Inferior parietal cortex (tissue), 1 donor: ENCODE measurements at regions not wholly inside any gene's neighbourhood (a gene's known extent, or its start where the extent isn't known, plus 50 kb on each side); places are given as distances from the start of the nearest gene placed in this dataset.
"Not testable (repeated sequence)": the region's sequence is repeated elsewhere in the genome, so short reads cannot be mapped to it uniquely, and the experiment has no call there.

Experiments
- DNase-seq: peaks from one replicate; pipeline ENCODE4 v3.0.0-alpha.2; 2016; ENCODE audit errors: extremely low spot score

- no peak for DNase-seq
Measured at GRCh38 chr5:125661584-125661983, 761.6 kb upstream of the GRAMD2B start.

DNA sequence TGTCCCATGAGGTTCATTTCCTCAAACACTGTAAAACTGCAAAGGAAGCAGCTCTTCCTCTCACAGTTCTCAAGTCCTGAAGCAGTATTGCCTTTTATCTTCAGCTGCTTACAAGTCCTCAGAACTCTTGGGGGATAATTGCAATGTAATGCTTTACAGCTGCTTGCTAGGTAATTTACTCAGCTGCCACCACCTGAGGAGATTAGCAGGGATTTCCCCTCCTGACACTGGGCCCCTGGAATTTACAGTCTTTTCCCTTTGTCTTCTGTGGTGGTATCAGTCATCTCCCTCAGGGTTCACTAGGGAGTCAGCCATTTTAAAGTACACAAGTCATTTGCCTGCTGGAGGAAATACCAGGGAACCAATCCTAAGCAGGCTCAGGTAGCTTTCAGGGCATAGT, 754.3 kb upstream of the GRAMD2B start:
- DNase-seq, result no peak

GRCh38 chr5:125673359-125673950, 749.8 kb upstream of the GRAMD2B start:
- DNase-seq, result no peak

DNA sequence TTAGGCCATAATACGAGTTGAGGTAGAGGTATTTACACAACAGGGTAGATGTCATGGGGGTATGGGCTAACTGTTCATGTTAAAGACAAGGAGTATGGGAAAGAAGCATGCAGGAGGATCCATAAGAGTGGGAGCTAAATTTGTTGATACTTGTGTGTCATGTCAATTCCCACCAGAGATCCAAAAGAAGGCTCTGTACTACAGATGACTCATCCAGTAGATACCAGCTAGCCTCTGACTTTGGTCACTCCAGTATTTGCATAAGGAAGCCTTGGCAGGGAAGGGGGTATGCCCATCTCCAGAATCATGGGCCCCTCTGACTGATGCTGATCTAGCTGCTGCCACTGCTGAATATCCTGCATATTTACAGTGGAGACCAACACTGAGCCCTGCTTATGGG, 743.7 kb upstream of the GRAMD2B start:
- DNase-seq, result no peak

GRCh38 chr5:125683669-125684068, 739.5 kb upstream of the GRAMD2B start:
- no peak for DNase-seq

DNA sequence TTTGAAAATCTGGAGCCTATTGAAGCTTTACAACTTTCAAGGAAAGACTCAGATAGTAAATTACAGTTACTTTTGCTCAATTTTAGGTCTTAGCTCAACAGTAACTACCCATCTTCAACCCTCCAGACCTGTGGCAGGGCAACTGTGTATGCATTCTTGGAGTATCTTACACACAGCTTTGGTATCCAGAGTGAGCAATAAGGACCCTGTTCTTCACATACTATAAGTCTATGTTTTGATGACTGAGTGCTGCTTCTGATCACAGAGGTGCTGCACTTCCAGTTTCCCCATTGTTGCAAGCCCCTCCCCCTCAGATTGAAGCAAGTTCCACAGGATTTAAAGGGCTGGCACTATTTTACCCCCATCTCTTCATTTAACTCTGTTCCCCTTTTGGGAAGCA, 737.4 kb upstream of the GRAMD2B start:
- no peak for DNase-seq

DNA sequence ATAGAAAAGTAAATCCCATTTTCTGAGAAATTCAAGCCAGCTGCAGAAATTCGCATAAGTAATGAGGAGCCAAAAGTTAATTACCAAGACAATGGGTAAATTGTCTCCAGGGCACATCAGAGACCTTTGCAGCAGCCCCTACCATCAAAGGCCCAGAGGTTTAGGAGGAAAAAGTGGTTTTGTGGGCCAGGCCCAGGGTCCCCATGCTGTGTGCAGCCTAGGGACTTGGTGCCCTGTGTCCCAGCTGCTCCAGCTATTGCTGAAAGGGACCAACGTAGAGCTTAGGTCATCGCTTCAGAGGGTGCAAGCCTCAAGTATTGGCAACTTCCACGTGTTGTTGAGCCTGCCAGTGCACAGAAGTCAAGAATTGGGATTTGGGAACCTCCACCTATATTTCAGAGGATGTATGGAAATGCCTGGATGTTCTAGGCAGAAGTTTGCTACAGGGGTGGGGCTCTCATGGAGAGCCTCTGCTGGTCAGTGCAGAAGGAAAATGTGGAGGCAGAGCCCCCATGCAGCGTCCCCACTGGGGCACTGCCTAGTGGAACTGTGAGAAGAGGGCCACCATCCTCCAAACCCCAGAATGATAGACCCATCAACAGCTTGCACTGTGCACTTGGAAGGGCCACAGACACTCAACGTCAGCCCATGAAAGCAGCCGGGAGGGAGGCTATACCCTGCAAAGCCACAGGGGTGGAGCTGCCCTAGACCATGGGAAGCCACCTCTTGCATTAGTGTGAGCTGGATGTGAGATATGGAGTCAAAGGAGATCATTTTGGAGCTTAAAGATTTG, 731.3 kb upstream of the GRAMD2B start:
- DNase-seq, result not testable (repeated sequence)

GRCh38 chr5:125695996-125696655, 727.1 kb upstream of the GRAMD2B start:
- no peak for DNase-seq

GRCh38 chr5:125696762-125697161, 726.4 kb upstream of the GRAMD2B start:
- DNase-seq, result no peak

GRCh38 chr5:125698420-125698819, 724.8 kb upstream of the GRAMD2B start:
- DNase-seq, result no peak

GRCh38 chr5:125699860-125700259, 723.3 kb upstream of the GRAMD2B start:
- DNase-seq, result no peak

GRCh38 chr5:125700380-125700861, 722.8 kb upstream of the GRAMD2B start:
- no peak for DNase-seq

DNA sequence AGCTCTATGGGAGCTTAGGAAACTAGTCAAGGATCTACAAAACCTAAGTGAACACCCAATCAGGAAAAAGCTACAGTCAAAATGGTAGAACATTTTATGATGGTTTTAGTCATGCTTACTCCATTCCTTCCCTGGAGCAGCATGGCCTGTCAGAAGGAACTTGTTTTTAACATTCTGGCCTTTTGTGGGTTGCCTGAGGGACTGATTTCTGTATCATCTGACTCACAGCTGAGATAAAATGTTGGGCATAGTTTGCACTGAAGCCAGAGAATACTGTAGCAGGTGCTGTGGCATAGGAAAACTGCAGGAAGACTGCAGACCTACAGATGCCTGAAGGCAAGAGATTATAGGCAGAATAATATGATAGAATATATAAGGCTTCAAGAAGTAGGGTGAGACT, 719.6 kb upstream of the GRAMD2B start:
- no peak for DNase-seq

GRCh38 chr5:125704888-125705287, 718.3 kb upstream of the GRAMD2B start:
- DNase-seq, result no peak

DNA sequence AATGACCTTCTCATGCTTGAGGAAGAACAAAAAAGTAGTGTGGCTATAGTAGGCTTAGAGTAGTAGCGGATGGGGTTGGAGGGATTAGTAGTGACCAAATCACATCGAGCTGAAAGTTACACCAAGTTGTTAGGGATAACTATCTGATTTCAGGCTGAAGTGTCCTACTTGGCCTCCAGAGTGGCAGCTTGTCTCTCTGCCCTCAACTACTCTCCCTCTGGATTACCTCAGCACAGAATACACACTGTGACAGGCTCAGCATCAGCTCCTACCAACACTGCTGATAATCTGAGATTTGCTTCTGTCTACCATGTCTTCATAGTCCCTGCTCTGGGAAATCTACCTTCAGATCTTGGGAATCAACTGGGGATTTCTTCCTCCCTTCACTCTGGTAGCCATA, 714.6 kb upstream of the GRAMD2B start:
- no peak for DNase-seq

DNA sequence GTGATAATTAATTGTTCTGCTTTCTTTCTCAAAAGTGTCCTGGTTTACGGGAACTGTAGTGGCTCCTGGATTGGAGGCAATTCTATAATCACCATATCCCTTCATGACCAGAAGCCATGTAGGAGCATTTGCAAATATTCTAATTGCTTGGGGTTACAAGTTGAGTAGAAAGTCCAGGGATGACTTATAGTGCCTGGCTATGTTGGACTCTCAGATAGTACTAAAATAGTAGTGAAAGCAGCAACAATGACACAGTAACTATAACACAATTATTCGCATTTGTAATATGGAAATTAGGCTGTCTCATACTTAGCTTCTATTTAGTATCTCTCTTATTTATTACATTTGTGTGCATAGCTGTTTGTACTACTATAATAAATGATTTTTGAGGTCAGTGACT, 712.5 kb upstream of the GRAMD2B start:
- DNase-seq, result no peak

- no peak for DNase-seq
Measured at GRCh38 chr5:125712397-125712796, 710.8 kb upstream of the GRAMD2B start.

- no peak for DNase-seq
Measured at GRCh38 chr5:125713109-125713805, 710.0 kb upstream of the GRAMD2B start.

DNA sequence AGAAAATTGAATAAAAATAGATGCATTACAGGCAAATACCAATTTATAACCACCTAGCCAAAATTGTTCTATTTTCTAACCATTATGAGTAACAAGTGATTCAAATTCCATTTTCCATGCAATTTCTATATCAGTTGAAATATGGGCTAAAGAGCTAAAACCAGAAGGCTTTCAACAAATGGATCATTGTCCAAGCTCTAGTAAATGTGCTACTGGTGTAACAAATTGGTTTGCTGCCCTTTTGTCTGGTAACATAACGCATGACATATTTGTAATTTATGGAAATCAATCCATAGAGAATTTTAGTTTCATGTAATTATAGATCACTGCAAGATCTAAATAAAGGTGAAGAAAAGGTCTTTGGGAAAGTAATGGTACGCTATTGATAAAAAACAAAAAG, 708.0 kb upstream of the GRAMD2B start:
- no peak for DNase-seq

DNA sequence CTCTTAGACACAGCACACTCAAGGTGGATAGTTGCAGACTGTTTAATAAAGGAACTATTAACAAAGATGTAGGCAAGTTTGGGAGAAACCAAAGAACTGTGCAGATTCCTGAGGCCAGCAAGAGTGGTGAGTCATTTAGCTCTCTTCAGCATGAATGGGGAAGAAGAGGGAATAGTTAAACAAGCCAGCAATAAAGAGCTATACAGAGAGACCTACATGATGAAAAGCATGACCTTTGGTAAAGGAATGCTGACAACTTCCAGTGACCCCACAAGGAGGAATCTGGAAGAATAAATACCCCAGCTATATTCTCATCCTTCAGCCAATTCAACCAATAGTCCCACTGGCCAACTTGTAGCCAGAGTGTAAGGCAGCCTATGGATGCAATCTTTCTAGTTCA, 706.0 kb upstream of the GRAMD2B start:
- no peak for DNase-seq

DNA sequence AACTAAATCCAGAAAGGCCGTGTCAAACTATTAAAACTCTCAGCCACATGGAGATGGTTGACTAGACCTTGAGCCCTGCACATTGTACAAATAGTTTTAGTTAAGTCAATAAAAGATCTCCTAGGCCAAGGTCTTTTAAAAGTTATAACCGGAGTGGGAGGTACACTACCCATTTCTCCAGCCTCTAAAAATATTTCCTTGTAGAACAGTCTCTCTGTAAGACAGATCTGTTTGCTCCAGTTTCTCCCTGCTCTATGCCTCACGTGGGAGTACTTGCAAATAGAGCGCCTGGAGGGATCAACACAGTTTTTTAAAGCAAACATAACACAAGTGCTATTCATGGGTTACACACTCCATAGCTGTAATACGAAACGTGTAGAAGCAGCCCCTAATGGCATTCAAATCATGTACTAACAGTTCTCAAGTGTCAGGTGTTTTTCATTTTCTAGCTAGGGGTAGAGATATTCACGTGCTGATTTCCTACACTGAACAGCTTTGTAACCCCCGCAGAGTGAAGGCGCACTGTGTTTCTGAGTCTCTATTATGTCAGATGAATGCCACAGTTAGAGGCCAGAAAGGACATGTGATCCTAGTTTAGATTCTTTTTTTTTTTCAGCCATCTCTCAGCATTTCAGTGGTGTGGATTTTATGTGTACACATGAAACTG, 703.4 kb upstream of the GRAMD2B start:
- peak; percentile 50 for DNase-seq

DNA sequence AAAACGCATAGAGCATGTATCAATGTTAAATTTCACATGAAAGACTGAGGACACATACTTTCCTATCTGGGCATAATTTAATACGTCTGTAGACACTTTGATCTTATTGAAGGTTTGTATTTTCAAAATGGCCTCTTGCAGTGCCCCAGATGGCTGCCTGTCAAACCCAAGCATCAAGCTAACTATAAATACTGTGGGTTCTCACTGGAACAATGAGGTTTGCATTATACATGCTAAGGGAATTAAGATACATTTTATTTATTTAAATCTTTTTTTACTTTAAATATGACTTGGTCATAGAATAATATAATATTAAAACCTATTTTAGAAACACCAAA, 702.9 kb upstream of the GRAMD2B start:
- no peak for DNase-seq
